ENCODE measurements at regions not wholly inside any gene's neighbourhood (a gene's known extent, or its start where the extent isn't known, plus 50 kb on each side); places are given as distances from the start of the nearest gene placed in this dataset.

GRCh38 chr10:113444766-113445365, 108.0 kb upstream of the HABP2 start:
- DNase-seq = no peak
- Mint-ChIP-seq H3K9me3 (no peaks in the 10 kb centered on the region), H3K4me3 (no peak overlapping the region), H3K4me1 (peaks cover 14% of the 10 kb centered on the region), H3K27ac (no peak overlapping the region), H3K27me3 (ENCODE audit: low read depth, poor library complexity) (peaks cover 34% of the 10 kb centered on the region), H3K36me3 (ENCODE audit: low read depth) (no peaks in the 10 kb centered on the region)
- TF ChIP-seq, protein P1, sequence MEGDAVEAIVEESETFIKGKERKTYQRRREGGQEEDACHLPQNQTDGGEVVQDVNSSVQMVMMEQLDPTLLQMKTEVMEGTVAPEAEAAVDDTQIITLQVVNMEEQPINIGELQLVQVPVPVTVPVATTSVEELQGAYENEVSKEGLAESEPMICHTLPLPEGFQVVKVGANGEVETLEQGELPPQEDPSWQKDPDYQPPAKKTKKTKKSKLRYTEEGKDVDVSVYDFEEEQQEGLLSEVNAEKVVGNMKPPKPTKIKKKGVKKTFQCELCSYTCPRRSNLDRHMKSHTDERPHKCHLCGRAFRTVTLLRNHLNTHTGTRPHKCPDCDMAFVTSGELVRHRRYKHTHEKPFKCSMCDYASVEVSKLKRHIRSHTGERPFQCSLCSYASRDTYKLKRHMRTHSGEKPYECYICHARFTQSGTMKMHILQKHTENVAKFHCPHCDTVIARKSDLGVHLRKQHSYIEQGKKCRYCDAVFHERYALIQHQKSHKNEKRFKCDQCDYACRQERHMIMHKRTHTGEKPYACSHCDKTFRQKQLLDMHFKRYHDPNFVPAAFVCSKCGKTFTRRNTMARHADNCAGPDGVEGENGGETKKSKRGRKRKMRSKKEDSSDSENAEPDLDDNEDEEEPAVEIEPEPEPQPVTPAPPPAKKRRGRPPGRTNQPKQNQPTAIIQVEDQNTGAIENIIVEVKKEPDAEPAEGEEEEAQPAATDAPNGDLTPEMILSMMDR (IDR thresholded peaks at IDR 0.05) = no peak

GRCh38 chr10:113445736-113446135, 107.1 kb upstream of the HABP2 start:
- Mint-ChIP-seq H3K4me1 (peaks cover 14% of the 10 kb centered on the region), H3K4me3 (no peak overlapping the region), H3K9me3 (no peaks in the 10 kb centered on the region), H3K36me3 (ENCODE audit: low read depth) (no peaks in the 10 kb centered on the region), H3K27ac (no peak overlapping the region), H3K27me3 (ENCODE audit: low read depth, poor library complexity) (peaks cover 33% of the 10 kb centered on the region)
- no peak for DNase-seq
- TF ChIP-seq, protein P1 (IDR thresholded peaks at IDR 0.05) = no peak

DNA sequence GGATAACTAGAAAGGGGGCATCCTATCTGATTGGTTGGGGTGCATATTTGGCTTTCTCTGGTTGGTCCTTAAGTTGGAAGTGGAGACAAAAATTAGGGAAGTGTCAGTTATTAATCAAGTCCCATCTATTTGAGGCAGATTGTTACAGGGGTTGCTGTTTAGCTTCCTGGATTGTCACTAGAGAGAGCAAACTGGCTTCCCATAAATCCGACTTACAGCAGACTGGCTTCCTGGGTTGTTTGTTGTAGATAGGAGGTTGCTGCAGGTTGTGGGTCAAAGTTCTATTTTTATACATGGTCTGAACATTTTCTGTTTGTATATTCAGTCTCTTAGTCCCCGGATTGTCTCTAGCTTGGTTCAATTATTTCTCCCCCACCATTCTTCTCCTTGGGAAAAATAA, 106.1 kb upstream of the HABP2 start:
- Mint-ChIP-seq H3K36me3 (ENCODE audit: low read depth) (no peaks in the 10 kb centered on the region), H3K27ac (no peak overlapping the region), H3K27me3 (ENCODE audit: low read depth, poor library complexity) (peaks cover 32% of the 10 kb centered on the region), H3K9me3 (no peaks in the 10 kb centered on the region), H3K4me3 (no peak overlapping the region), H3K4me1 (peaks cover 14% of the 10 kb centered on the region)
- no peak for DNase-seq
- TF ChIP-seq, protein P1 (IDR thresholded peaks at IDR 0.05) = no peak

DNA sequence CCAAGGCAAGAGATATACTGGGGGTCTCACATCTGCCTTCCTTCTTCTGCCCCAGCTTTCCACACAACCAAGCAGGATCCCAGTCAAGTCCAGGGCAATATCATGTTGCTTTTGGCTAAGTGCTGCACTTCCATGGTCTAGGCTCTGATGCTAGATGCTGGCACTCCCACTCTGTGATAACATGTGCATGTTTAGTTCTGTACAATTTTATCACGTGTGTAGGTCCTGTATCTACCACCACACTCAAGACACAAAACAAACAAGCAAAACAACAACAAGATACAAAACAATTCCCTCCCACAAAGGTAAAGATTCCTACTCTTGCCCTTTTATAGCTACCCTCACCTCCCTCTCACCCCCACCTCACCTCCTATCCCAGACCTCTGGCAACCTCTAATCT, 105.6 kb upstream of the HABP2 start:
- peaks cover 37% of the 10 kb centered on the region for H3K27me3 Mint-ChIP-seq (ENCODE audit: low read depth, poor library complexity)
- H3K9me3 Mint-ChIP-seq = no peaks in the 10 kb centered on the region
- H3K4me3 Mint-ChIP-seq = no peak overlapping the region
- no peak overlapping the region for H3K27ac Mint-ChIP-seq
- DNase-seq = no peak
- no peaks in the 10 kb centered on the region for H3K36me3 Mint-ChIP-seq (ENCODE audit: low read depth)
- peaks cover 14% of the 10 kb centered on the region for H3K4me1 Mint-ChIP-seq
- TF ChIP-seq, protein P1 (IDR thresholded peaks at IDR 0.05) = no peak

DNA sequence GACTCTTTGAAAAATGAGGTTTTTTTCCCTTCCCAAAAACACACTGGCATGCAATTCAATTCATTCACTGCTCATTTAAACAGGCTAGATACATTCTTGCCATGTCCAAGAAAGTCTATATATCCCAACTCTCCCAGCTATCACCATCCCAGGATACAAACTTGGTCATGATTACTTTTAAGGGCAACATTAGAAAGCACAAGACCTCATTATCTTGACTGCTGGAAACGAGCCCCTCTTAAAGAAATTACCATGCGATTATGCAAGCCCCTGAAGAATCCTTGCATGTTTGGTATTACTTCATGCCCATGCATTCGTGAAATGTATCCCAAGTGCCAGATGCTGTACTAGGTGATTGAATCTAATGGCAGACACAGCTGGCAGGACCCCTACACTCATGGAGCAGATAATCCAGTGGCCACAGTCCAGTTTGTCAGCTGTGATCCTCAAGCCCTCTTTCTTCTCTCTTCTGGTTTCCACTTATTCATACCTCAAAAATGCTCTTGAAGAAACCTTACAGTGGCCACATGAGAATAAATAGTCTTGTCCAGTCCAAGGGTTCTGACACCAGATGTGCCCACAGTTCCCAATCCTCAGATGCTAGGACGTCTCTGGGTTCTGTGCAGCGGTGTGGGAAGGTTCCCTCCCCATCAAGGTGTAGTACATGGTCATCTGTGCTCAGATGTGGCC, 103.7 kb upstream of the HABP2 start:
- Mint-ChIP-seq H3K4me1 (no peaks in the 10 kb centered on the region), H3K36me3 (ENCODE audit: low read depth) (no peaks in the 10 kb centered on the region), H3K27me3 (ENCODE audit: low read depth, poor library complexity) (peaks cover 43% of the 10 kb centered on the region), H3K27ac (no peak overlapping the region), H3K9me3 (no peaks in the 10 kb centered on the region), H3K4me3 (no peak overlapping the region)
- no peak for DNase-seq
- TF ChIP-seq, protein P1 (IDR thresholded peaks at IDR 0.05) = no peak

All from nephron progenitor cell (in vitro differentiated cells).